Uterus (tissue), 3 donors: ENCODE measurements at regions not wholly inside any gene's neighbourhood (a gene's known extent, or its start where the extent isn't known, plus 50 kb on each side); places are given as distances from the start of the nearest gene placed in this dataset.

ENCODE experiments used
- DNase-seq, 2 donors: peaks; one replicate each; pipeline ENCODE4 v3.0.0-alpha.2; 2019 to 2020
- H3K27ac ChIP-seq, 2 donors: fragments of 200-600 bp; sonication (generic); 1 replicate in 1 of 2; 2 replicates in 1 of 2; pipeline ENCODE4 v1.5.1; 2016 to 2018
- H3K27me3 ChIP-seq, 2 donors: fragments of 200-600 bp; sonication (generic); one replicate each; pipeline ENCODE4 v1.5.1; 2018 to 2019; ENCODE audit warnings: control low read depth in 1 of 2
- H3K36me3 ChIP-seq, 2 donors: fragments of 200-600 bp; sonication (generic); one replicate each; pipeline ENCODE4 v1.5.1; 2019; ENCODE audit warnings: control low read depth in 1 of 2
- H3K4me1 ChIP-seq, 2 donors: fragments of 200-600 bp; sonication (generic); one replicate each; pipeline ENCODE4 v1.5.1; 2018 to 2019; ENCODE audit warnings: control low read depth in 1 of 2
- H3K4me3 ChIP-seq, 2 donors: fragments of 200-600 bp; sonication (generic); 1 replicate in 1 of 2; 2 replicates in 1 of 2; pipeline ENCODE4 v1.5.1; 2018 to 2019; ENCODE audit warnings: mild to moderate bottlenecking in 1 of 2
- H3K9me3 ChIP-seq, 2 donors: fragments of 200-600 bp; sonication (generic); one replicate each; pipeline ENCODE4 v1.5.1; 2019; ENCODE audit warnings: control low read depth in 1 of 2
- CTCF ChIP-seq, 4 experiments: fragments of 200-600 bp in 2 of 4; fragments of 450-650 bp in 2 of 4; sonication (generic) in 2 of 4; IDR thresholded peaks; one replicate each; pipeline ENCODE4 v1.5.1; 2016 to 2019; ENCODE audit warnings: antibody characterized with exemption in 4 of 4, mild to moderate bottlenecking in 2 of 4, moderate library complexity in 1 of 4
- POLR2A ChIP-seq, 2 donors: fragments of 450-650 bp; IDR thresholded peaks; one replicate each; pipeline ENCODE4 v1.6.1; 2016; ENCODE audit warnings: antibody characterized with exemption in 2 of 2, mild to moderate bottlenecking in 1 of 2, moderate library complexity in 1 of 2
- intact Hi-C: fragments of 100-400 bp; cut with DNase I; formaldehyde crosslinking; loops from one replicate; pipeline ENCODE4 v1.15.1; 2023; ENCODE audit warnings: low total_unique reads
- donor health status: DM: yes; HTN: yes; CAD: no.

GRCh38 chr6:21827425-21828202 lies 234.1 kb downstream of the SOX4 start:
- intact Hi-C loops = no loop called here
- DNase-seq = no peak
- H3K9me3 ChIP-seq = no peaks in the 10 kb centered on the region
- no peaks in the 10 kb centered on the region for H3K27me3 ChIP-seq
- TF ChIP-seq CTCF (IDR thresholded peaks at IDR 0.05) = no peak
- no peak for TF ChIP-seq POLR2A (IDR thresholded peaks at IDR 0.05)
- no peak overlapping the region for H3K4me3 ChIP-seq
- no peaks in the 10 kb centered on the region for H3K36me3 ChIP-seq
- H3K27ac ChIP-seq = no peak overlapping the region
- no peaks in the 10 kb centered on the region for H3K4me1 ChIP-seq

GRCh38 chr6:21828704-21829103 lies 235.2 kb downstream of the SOX4 start:
- DNase-seq = no peak
- peak overlapping the region; percentile 56 to 70 for H3K27ac ChIP-seq
- H3K36me3 ChIP-seq = no peaks in the 10 kb centered on the region
- H3K27me3 ChIP-seq = no peaks in the 10 kb centered on the region
- no peaks in the 10 kb centered on the region for H3K9me3 ChIP-seq
- H3K4me1 ChIP-seq = no peaks in the 10 kb centered on the region
- no peak overlapping the region for H3K4me3 ChIP-seq
- intact Hi-C loops = no loop called here
- TF ChIP-seq POLR2A (IDR thresholded peaks at IDR 0.05) (no peak), CTCF (IDR thresholded peaks at IDR 0.05) (no peak)

GRCh38 chr6:21829126-21829525 lies 235.6 kb downstream of the SOX4 start:
- peak overlapping the region; percentile 56 to 70 for H3K27ac ChIP-seq

GRCh38 chr6:21831521-21832291 lies 238.2 kb downstream of the SOX4 start:
- DNase-seq = peak in 1 of 2 donors; percentile 34
- Histone ChIP-seq H3K36me3 (no peaks in the 10 kb centered on the region), H3K9me3 (no peaks in the 10 kb centered on the region), H3K4me3 (peak overlapping the region in 1 of 2 donors; percentile 7), H3K27ac (peak overlapping the region; percentile 59 to 72), H3K27me3 (no peaks in the 10 kb centered on the region), H3K4me1 (no peaks in the 10 kb centered on the region)
- TF ChIP-seq POLR2A (IDR thresholded peaks at IDR 0.05) (no peak), CTCF (IDR thresholded peaks at IDR 0.05) (no peak)
- intact Hi-C loops = no loop called here

More at GRCh38 chr6:21829126-21829525, 235.6 kb downstream of the SOX4 start:
- DNase-seq = no peak
- Histone ChIP-seq H3K36me3 (no peaks in the 10 kb centered on the region), H3K4me3 (no peak overlapping the region), H3K4me1 (no peaks in the 10 kb centered on the region), H3K9me3 (no peaks in the 10 kb centered on the region), H3K27me3 (no peaks in the 10 kb centered on the region)
- intact Hi-C loops = no loop called here
- TF ChIP-seq CTCF (IDR thresholded peaks at IDR 0.05) = no peak
- TF ChIP-seq POLR2A (IDR thresholded peaks at IDR 0.05) = no peak

GRCh38 chr6:21836277-21836676 lies 242.7 kb downstream of the SOX4 start:
- Histone ChIP-seq H3K4me1 (no peaks in the 10 kb centered on the region), H3K27ac (no peak overlapping the region), H3K36me3 (no peaks in the 10 kb centered on the region), H3K9me3 (no peaks in the 10 kb centered on the region), H3K27me3 (no peaks in the 10 kb centered on the region), H3K4me3 (no peak overlapping the region)
- DNase-seq = no peak
- TF ChIP-seq POLR2A (IDR thresholded peaks at IDR 0.05) = no peak
- TF ChIP-seq CTCF (IDR thresholded peaks at IDR 0.05) = no peak
- intact Hi-C loops = no loop called here
